ENCODE measurements at regions not wholly inside any gene's neighbourhood (a gene's known extent, or its start where the extent isn't known, plus 50 kb on each side); places are given as distances from the start of the nearest gene placed in this dataset.

DNA sequence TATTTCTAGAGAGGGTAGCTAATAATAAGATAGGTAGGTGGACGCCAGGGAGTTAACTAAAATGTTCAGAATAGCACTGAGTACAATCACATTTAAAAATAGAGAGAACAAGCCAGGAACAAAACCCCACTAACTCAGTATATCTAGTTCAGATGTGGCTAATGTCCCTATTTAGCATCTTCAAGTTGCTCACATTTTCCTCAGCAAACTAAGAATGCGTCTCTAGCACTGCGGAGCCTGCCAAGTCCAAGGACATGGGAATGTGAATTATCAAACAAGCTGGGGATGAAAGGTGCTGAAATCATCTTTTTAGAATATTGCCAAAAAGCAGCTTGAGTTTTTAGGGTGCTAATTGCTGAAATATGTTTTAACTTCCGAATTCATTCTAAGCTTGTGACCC, 398.5 kb upstream of the FIGN start:
- CTCF ChIA-PET (ENCODE audit: partially characterized antibody): interaction anchor here (0.7 to 1.3 kb wide), 2 partner anchors 25 to 976 kb away, joined by 3 read pairs; no protein-coding TSS in a partner anchor
- H3K4me1 ChIP-seq (replicated peaks in 1 of 4; ENCODE audit: control insufficient read depth in 3 of 4, insufficient read depth in 4 of 4, low read length in 3 of 4): no peaks in the 10 kb centered on the region
- no peak overlapping the region for H3K56ac ChIP-seq (replicated peaks; ENCODE audit: insufficient read length, low read depth, low read length)
- no peaks in the 10 kb centered on the region for H3K23me2 ChIP-seq (ENCODE audit: low read depth, low read length)
- H4K91ac ChIP-seq (replicated peaks; ENCODE audit: insufficient read length, low read length): no peak overlapping the region
- no peak overlapping the region for H2AK5ac ChIP-seq (ENCODE audit: low read depth, low read length)
- H2BK20ac ChIP-seq (ENCODE audit: low read length): no peak overlapping the region
- H3K4me3 ChIP-seq (ENCODE audit: extremely low read depth in 1 of 4, insufficient read depth in 2 of 4, low read depth in 3 of 4, low read length in 4 of 4): no peak overlapping the region
- H3K4ac ChIP-seq (replicated peaks; ENCODE audit: insufficient read length, low read depth, low read length): no peak overlapping the region
- no peaks in the 10 kb centered on the region for H4K20me1 ChIP-seq (replicated peaks in 1 of 2; ENCODE audit: control insufficient read depth in 1 of 2, insufficient read depth in 2 of 2, low read length in 2 of 2)
- H3K9ac ChIP-seq (replicated peaks in 1 of 4; ENCODE audit: extremely low read depth in 1 of 4, low read depth in 3 of 4, low read length in 3 of 4): no peak overlapping the region
- WGBS, 2 experiments (ENCODE audit: extremely low coverage in 1 of 2, insufficient coverage in 1 of 2, insufficient read length in 1 of 2, insufficient replicate concordance in 2 of 2, low coverage in 1 of 2, low lambda C conversion rate in 2 of 2, missing lambda C conversion rate in 1 of 2): 97% methylated on average over 4 of the region's 4 CpGs; no CpG with 5 or more reads in 1 of the 2 experiments
- FAIRE-seq (no peak), DNase-seq (ENCODE audit: low read depth in 1 of 2, low spot score in 2 of 2) (no peak)
- H3K27ac ChIP-seq (ENCODE audit: low read depth, low read length): no peak overlapping the region
- no peaks in the 10 kb centered on the region for H3K9me3 ChIP-seq (ENCODE audit: insufficient read depth in 2 of 2, low read depth in 1 of 2, low read length in 1 of 2)
- no peak overlapping the region for H2BK5ac ChIP-seq (ENCODE audit: low read depth, low read length)
- POLR2A ChIA-PET (ENCODE audit: partially characterized antibody): no interaction called here
- H2AFZ ChIP-seq (ENCODE audit: low read length): no peak overlapping the region
- H2BK12ac ChIP-seq (ENCODE audit: low read depth, low read length): no peak overlapping the region
- peaks cover 0 to 1% (median 0%) of the 10 kb centered on the region in 4 experiments; a peak in 1 of 7 replicates for H3K27me3 ChIP-seq (replicated peaks in 1 of 4; ENCODE audit: control insufficient read depth in 3 of 4, extremely low read depth in 1 of 4, insufficient read depth in 3 of 4, low read length in 3 of 4)
- H3K14ac ChIP-seq (ENCODE audit: insufficient read length): no peak overlapping the region
- H3K79me1 ChIP-seq (ENCODE audit: low read depth, low read length): no peaks in the 10 kb centered on the region
- no peak overlapping the region for H4K5ac ChIP-seq (ENCODE audit: insufficient read length, low read depth, low read length)
- H2BK120ac ChIP-seq (replicated peaks; ENCODE audit: low read depth, low read length): no peak overlapping the region
- no peak overlapping the region for H4K8ac ChIP-seq (ENCODE audit: extremely low read depth, insufficient read depth, low read length)
- no peak overlapping the region for H3K4me2 ChIP-seq (ENCODE audit: insufficient read depth in 1 of 2, low read depth in 2 of 2, low read length in 2 of 2)
- H3K18ac ChIP-seq (ENCODE audit: extremely low read depth, low read length): no peak overlapping the region
- no peaks in the 10 kb centered on the region for H3K36me3 ChIP-seq (ENCODE audit: control insufficient read depth in 2 of 4, insufficient read depth in 4 of 4, low read length in 3 of 4)
- H2BK15ac ChIP-seq (ENCODE audit: low read length): no peak overlapping the region
- H3K23ac ChIP-seq (ENCODE audit: insufficient read length): no peak overlapping the region
- no peaks in the 10 kb centered on the region for H3K79me2 ChIP-seq (ENCODE audit: control insufficient read depth in 1 of 2, insufficient read depth in 2 of 2, low read length in 2 of 2)
- no peak for TF ChIP-seq KDM1A (IDR thresholded peaks at IDR 0.05; ENCODE audit: borderline replicate concordance, low read length)
- TF ChIP-seq, protein P1, sequence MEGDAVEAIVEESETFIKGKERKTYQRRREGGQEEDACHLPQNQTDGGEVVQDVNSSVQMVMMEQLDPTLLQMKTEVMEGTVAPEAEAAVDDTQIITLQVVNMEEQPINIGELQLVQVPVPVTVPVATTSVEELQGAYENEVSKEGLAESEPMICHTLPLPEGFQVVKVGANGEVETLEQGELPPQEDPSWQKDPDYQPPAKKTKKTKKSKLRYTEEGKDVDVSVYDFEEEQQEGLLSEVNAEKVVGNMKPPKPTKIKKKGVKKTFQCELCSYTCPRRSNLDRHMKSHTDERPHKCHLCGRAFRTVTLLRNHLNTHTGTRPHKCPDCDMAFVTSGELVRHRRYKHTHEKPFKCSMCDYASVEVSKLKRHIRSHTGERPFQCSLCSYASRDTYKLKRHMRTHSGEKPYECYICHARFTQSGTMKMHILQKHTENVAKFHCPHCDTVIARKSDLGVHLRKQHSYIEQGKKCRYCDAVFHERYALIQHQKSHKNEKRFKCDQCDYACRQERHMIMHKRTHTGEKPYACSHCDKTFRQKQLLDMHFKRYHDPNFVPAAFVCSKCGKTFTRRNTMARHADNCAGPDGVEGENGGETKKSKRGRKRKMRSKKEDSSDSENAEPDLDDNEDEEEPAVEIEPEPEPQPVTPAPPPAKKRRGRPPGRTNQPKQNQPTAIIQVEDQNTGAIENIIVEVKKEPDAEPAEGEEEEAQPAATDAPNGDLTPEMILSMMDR (IDR thresholded peaks at IDR 0.05; ENCODE audit: control extremely low read depth in 1 of 3, insufficient read depth in 1 of 3, low read depth in 1 of 3, low read length in 3 of 3): no peak
- TF ChIP-seq BCL11A (IDR thresholded peaks at IDR 0.05; ENCODE audit: low read depth in 2 of 2, low read length in 2 of 2): no peak
- TF ChIP-seq, protein P2, sequence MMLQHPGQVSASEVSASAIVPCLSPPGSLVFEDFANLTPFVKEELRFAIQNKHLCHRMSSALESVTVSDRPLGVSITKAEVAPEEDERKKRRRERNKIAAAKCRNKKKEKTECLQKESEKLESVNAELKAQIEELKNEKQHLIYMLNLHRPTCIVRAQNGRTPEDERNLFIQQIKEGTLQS (IDR thresholded peaks at IDR 0.05; ENCODE audit: insufficient read depth, low read depth, low read length): no peak
- no peak for TF ChIP-seq SAP30 (IDR thresholded peaks at IDR 0.05; ENCODE audit: insufficient read depth, insufficient replicate concordance, low read length)
- no peak for TF ChIP-seq SUZ12 (IDR thresholded peaks at IDR 0.05; ENCODE audit: low read length)
- TF ChIP-seq ZNF274 (IDR thresholded peaks at IDR 0.05; ENCODE audit: borderline replicate concordance, extremely low read depth, low read length): no peak
- TF ChIP-seq JUND (IDR thresholded peaks at IDR 0.05; ENCODE audit: low read length): no peak
- no peak for TF ChIP-seq HDAC2 (IDR thresholded peaks at IDR 0.05; ENCODE audit: borderline replicate concordance in 1 of 2, low read depth in 2 of 2, low read length in 2 of 2)
- TF ChIP-seq SP2 (IDR thresholded peaks at IDR 0.05; ENCODE audit: low read length): no peak
- no peak for TF ChIP-seq EP300 (IDR thresholded peaks at IDR 0.05; ENCODE audit: borderline replicate concordance in 1 of 2, low read depth in 2 of 2, low read length in 2 of 2)

Data from H1 (cell line).